ENCODE measurements at regions not wholly inside any gene's neighbourhood (a gene's known extent, or its start where the extent isn't known, plus 50 kb on each side); places are given as distances from the start of the nearest gene placed in this dataset.
A peak's percentile ranks its signal among the peaks of the same experiment; 100 is the strongest.
"Not testable (repeated sequence)": the region's sequence is repeated elsewhere in the genome, so short reads cannot be mapped to it uniquely, and the experiment has no call there.

GRCh38 chr5:158058208-158059120, 199.5 kb upstream of the CLINT1 start:
- no peak for DNase-seq (ENCODE audit: low spot score)

- no peak for DNase-seq (ENCODE audit: low spot score)
Observed at GRCh38 chr5:158056130-158056825, 197.3 kb upstream of the CLINT1 start.

- DNase-seq (ENCODE audit: low spot score) = no peak
Observed at GRCh38 chr5:158055111-158055501, 196.2 kb upstream of the CLINT1 start.

- no peak for DNase-seq (ENCODE audit: low spot score)
Observed at GRCh38 chr5:158054223-158055110, 195.5 kb upstream of the CLINT1 start.

- no peak for DNase-seq (ENCODE audit: low spot score)
Observed at GRCh38 chr5:158051036-158051435, 192.1 kb upstream of the CLINT1 start.

- DNase-seq (ENCODE audit: low spot score) = peak; percentile 48
Observed at GRCh38 chr5:158050421-158050820, 191.5 kb upstream of the CLINT1 start.

- DNase-seq (ENCODE audit: low spot score) = no peak
Observed at GRCh38 chr5:158049459-158049858, 190.5 kb upstream of the CLINT1 start.

GRCh38 chr5:158045696-158046095, 186.8 kb upstream of the CLINT1 start:
- no peak for DNase-seq (ENCODE audit: low spot score)

- peak; percentile 40 for DNase-seq (ENCODE audit: low spot score)
Observed at GRCh38 chr5:158039911-158040347, 181.0 kb upstream of the CLINT1 start.

- no peak for DNase-seq (ENCODE audit: low spot score)
Observed at GRCh38 chr5:158039441-158039840, 180.5 kb upstream of the CLINT1 start.

- not testable (repeated sequence) for DNase-seq (ENCODE audit: low spot score)
Observed at GRCh38 chr5:158036983-158037595, 178.1 kb upstream of the CLINT1 start.

- DNase-seq (ENCODE audit: low spot score) = not testable (repeated sequence)
Observed at GRCh38 chr5:158034586-158034985, 175.6 kb upstream of the CLINT1 start.

GRCh38 chr5:158033724-158034123, 174.8 kb upstream of the CLINT1 start:
- DNase-seq (ENCODE audit: low spot score) = no peak

- DNase-seq (ENCODE audit: low spot score) = no peak
Observed at GRCh38 chr5:158033076-158033475, 174.1 kb upstream of the CLINT1 start.

- no peak for DNase-seq (ENCODE audit: low spot score)
Observed at GRCh38 chr5:158032246-158032645, 173.3 kb upstream of the CLINT1 start.

- DNase-seq (ENCODE audit: low spot score) = no peak
Observed at GRCh38 chr5:158027806-158028775, 169.1 kb upstream of the CLINT1 start.

GRCh38 chr5:158026304-158027031, 167.5 kb upstream of the CLINT1 start:
- peak; percentile 81 for DNase-seq (ENCODE audit: low spot score)

GRCh38 chr5:158023266-158023665, 164.3 kb upstream of the CLINT1 start:
- no peak for DNase-seq (ENCODE audit: low spot score)

- no peak for DNase-seq (ENCODE audit: low spot score)
Observed at GRCh38 chr5:158022837-158023236, 163.9 kb upstream of the CLINT1 start.

GRCh38 chr5:158022393-158022792, 163.4 kb upstream of the CLINT1 start:
- DNase-seq (ENCODE audit: low spot score) = no peak

All from AG08395 (cell line).